IPS DF 4.7 (cell line): ENCODE measurements at regions not wholly inside any gene's neighbourhood (a gene's known extent, or its start where the extent isn't known, plus 50 kb on each side); places are given as distances from the start of the nearest gene placed in this dataset.
"Not testable (repeated sequence)": the region's sequence is repeated elsewhere in the genome, so short reads cannot be mapped to it uniquely, and the experiment has no call there.

ENCODE experiments used
- DNase-seq: peaks from one replicate; pipeline ENCODE4 v3.0.0-alpha.2; 2013; ENCODE audit warnings: low spot score; ENCODE audit errors: extremely low read depth

- DNase-seq = no peak
These were observed 733.0 kb downstream of the ZPLD1 start for GRCh38 chr3:103167850-103168249.

GRCh38 chr3:103169289-103169688, 734.5 kb downstream of the ZPLD1 start:
- no peak for DNase-seq

- no peak for DNase-seq
These were observed 735.8 kb downstream of the ZPLD1 start for GRCh38 chr3:103170651-103171050.

DNA sequence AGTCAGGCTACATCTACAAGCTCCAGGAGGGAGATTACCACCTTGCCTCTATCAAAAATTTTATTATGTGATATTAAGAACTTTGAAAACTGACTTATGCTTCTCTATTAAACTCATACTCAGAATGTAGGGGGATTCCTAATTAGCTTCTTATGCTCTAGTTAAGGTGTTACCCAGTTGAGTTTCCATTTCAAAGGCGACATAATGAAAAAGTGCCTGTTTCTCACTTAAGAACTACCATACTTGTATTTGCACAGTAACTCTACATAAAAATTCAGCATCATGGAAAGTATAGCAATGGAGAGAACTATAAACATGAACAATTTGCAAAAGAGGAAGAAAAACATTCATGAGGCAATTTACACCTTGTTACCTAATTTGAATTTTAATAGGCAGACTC, 739.1 kb downstream of the ZPLD1 start:
- no peak for DNase-seq

GRCh38 chr3:103181160-103181559, 746.3 kb downstream of the ZPLD1 start:
- DNase-seq = no peak

- DNase-seq = no peak
These were observed 750.0 kb downstream of the ZPLD1 start for GRCh38 chr3:103184772-103185171.

GRCh38 chr3:103189941-103190340, 755.1 kb downstream of the ZPLD1 start:
- no peak for DNase-seq

GRCh38 chr3:103195216-103195615, 760.4 kb downstream of the ZPLD1 start:
- no peak for DNase-seq

- no peak for DNase-seq
These were observed 768.6 kb downstream of the ZPLD1 start for GRCh38 chr3:103203441-103203840.

DNA sequence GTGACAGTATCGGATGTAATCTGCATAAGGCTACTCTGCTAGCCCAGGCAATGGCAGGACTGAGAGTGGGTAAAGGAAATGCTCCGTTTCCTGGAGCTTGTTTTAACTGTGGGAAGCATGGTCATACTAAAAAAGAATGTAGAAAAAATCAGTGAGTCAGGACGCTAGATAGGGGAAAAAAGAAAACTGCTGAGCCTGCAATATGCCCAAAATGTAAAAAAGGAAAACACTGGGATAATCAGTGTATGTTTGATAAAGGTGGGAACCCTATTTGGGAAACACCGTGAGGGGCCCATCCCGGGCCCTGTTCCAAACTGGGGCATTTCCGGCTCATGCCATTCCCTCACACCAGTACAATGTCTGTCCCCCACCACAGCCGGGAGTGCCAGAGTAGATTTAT, 775.8 kb downstream of the ZPLD1 start:
- DNase-seq = no peak

DNA sequence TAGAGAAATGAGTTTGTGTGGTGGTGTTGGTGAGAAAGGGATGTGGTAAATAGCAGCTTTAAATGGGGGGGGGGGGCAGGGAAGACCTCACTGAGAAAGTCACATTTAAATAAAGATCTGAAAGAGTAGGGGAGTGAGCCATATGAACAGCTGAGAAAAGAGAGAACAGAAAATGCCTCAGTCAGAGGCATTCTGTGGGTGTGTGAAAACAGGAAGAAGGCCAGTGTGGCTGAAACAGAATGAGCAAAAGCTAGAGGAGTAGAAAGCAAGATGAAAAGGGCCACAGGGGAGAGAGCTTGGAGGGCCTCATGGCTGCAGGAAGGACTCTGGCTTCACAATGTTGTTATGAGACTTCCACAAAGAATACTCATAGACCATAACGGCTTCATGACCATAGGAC, 783.3 kb downstream of the ZPLD1 start:
- DNase-seq = no peak

GRCh38 chr3:103218793-103219192, 784.0 kb downstream of the ZPLD1 start:
- no peak for DNase-seq

DNA sequence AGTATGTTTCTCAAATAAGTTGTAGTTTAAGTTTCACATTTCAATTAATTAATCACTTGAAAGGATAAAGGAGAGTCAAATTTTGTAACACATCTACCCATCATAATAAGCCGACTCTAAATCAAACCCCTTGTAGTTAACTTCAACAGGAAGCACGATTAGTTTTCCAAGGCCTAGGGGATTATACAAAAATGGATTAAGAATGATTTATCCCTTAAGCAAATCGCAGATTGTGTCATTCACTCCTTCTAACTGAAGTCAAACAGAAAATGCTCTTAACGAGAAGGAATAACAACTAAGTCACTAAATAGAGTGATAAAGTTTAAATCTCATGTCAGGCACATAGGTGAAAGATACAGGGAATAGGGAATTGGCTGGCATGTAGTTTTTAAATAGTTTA, 792.8 kb downstream of the ZPLD1 start:
- DNase-seq = no peak

- DNase-seq = no peak
These were observed 812.6 kb downstream of the ZPLD1 start for GRCh38 chr3:103247459-103247858.

DNA sequence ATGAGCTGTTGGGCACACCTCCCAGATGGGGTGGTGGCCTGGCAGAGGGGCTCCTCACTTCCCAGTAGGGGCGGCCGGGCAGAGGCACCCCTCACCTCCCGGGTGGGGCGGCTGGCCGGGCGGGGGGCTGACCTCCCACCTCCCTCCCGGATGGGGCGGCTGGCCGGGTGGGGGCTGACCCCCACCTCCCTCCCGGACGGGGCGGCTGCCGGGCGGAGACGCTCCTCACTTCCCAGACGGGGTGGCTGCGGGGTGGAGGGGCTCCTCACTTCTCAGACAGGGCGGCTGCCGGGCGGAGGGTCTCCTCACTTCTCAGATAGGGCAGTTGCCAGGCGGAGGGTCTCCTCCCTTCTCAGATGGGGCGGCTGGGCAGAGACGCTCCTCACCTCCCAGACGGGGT, 820.0 kb downstream of the ZPLD1 start:
- not testable (repeated sequence) for DNase-seq

DNA sequence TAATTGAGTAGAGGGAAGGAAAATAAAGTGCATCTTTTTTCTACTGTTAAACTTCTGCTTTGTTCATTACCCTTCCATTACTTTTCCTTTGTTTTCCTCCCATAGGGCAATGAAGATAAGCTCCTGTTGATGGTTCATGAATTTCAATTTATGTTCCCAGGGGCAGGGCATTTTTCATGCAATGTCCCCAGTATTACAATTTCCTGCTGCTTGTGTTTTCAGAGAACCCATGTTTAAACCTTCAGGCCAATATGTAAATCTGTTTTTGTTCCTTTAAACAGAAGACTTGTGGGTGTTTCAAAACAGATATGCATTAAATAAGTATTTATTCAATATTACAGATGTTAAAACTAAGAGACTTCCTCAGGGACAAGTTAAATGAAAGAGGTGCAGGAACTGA, 834.5 kb downstream of the ZPLD1 start:
- DNase-seq = no peak

- no peak for DNase-seq
These were observed 836.8 kb downstream of the ZPLD1 start for GRCh38 chr3:103271575-103271974.

- no peak for DNase-seq
These were observed 861.3 kb downstream of the ZPLD1 start for GRCh38 chr3:103295974-103296570.

DNA sequence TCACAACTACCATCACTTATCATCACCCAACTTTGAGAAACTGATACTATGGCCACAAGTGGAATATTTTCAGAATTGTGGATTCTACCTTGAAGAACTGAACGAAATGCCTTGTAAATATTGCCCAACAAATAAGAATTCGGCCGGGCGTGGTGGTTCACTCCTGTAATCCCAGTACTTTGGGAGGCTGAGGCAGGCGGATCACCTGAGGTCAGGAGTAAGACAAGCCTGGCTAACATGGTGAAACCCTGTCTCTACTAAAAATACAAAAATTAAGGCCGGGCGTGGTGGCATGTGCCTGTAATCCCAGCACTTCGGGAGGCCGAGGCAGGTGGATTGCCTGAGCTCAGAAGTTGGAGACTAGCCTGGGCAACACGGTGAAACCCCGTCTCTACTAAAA, 862.7 kb downstream of the ZPLD1 start:
- DNase-seq = not testable (repeated sequence)

GRCh38 chr3:103306104-103306503, 871.3 kb downstream of the ZPLD1 start:
- DNase-seq = no peak

DNA sequence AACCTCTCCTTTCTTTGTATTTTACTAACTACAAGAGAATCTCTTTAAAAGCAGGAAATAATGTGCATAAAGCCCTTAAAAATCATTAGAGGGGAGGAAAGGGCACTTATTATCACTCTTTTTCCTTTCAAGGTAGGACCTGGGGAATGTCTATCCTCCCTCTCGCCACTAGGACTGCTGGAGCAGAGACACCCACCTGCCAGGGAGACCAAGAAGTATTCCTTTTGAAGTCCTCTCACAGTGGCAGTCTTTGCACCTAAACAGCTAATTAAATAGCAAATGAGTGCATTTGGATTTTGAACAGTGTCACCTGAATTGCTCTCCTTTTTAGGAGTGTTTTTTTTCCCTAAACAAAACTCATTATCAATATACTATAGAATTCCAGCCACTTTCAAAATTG, 874.1 kb downstream of the ZPLD1 start:
- no peak for DNase-seq

DNA sequence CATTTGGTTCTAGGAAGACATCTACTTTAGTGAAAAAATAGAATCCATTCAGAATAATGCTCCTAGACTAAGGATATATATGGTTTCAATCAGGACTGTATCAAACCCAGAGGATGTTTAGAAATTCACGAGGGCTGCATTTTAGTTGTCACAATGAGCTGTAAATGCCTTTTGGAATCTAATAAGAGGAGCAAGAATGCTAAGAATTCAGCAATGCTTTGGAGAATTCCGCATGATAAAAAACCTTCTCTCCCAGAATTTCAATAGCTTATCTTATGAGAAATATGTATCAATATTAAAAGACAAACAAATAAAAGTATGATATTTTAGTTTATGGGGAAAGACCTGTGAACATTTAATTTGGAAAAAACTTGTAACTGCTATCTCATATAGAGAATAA, 885.1 kb downstream of the ZPLD1 start:
- no peak for DNase-seq

DNA sequence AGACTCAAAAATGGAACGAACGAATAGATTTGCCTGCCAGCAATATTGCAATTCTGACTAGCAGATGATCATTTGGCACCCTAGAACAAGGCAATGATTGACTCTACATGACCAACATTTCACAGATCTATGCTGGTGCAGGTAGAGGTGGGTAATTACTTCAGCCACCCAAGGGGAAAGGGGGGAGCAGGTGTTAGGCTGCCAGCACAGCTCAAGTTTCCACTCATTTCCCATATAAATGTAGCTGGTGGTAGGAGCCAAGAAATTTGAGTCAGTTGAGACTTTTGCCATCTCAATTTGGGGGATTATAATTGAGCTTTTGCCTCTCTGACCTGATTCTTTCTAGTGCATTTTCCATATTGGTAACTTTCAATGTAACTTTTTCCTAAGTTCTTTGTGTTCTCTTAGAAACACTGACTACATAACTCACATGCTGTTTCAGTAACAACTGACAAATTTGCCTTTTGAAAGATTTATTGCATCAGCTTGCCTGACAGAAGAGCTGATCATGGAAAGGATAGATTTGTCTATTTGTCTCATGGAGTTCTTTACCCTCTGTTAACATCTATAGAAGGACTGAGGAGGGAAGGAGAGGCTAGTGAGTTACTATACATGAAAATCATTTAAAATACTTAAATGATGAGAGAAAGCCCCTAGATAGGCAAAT, 902.5 kb downstream of the ZPLD1 start:
- no peak for DNase-seq
